Peyer's patch (tissue), 4 donors: ENCODE measurements at regions not wholly inside any gene's neighbourhood (a gene's known extent, or its start where the extent isn't known, plus 50 kb on each side); places are given as distances from the start of the nearest gene placed in this dataset.

ENCODE experiments used
- CTCF ChIP-seq, 6 experiments: fragments of 450-650 bp in 4 of 6; fragments of 200-600 bp in 2 of 6; sonication (generic) in 1 of 6; IDR thresholded peaks; one replicate each; pipeline ENCODE4 v1.5.1; 2017 to 2019; ENCODE audit warnings: antibody characterized with exemption in 6 of 6, mild to moderate bottlenecking in 3 of 6, moderate library complexity in 1 of 6
- POLR2A ChIP-seq, 2 donors: fragments of 450-650 bp; IDR thresholded peaks; one replicate each; pipeline ENCODE4 v1.5.1; 2017; ENCODE audit warnings: antibody characterized with exemption in 2 of 2, mild to moderate bottlenecking in 2 of 2, moderate library complexity in 2 of 2

DNA sequence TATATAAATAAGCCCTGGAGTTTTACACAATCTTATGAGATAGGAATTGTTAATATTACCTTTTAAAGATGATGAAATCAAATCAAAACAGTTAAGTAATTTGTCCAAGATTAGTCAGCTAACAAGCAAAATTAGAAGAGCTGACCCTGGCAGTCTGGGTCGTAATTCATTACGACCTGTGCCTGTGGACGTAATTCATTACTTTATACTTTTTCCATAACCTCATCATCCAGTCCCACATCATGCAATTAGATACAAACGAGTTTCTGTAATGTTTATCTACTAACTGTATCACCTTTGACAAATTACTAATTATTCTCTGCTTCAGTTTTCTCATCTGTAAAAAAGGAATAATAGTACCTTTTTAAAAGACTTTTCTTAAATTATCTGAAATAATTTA, 665.9 kb downstream of the ZBBX start:
- TF ChIP-seq CTCF (IDR thresholded peaks at IDR 0.05) (no peak), POLR2A (IDR thresholded peaks at IDR 0.05) (no peak)
